ENCODE measurements at regions not wholly inside any gene's neighbourhood (a gene's known extent, or its start where the extent isn't known, plus 50 kb on each side); places are given as distances from the start of the nearest gene placed in this dataset.
"Not testable (repeated sequence)": the region's sequence is repeated elsewhere in the genome, so short reads cannot be mapped to it uniquely, and the experiment has no call there.

DNA sequence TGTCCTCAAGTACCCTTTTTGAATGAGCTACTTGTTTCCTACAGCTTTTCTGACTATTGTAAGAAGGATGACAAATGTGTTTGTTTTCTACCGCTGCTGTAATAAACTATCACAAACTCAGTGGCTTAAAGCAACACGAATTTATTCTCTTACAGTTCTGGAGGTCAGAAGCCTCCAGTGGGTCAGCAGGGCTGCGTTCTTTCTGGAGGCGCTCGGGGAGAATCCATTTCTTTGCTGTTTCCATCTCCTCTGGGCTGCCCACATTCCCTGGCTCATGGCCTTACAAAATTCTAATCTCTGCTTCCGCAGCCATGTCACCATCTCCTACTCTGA is 128.5 kb downstream of the SPP2 start:
- no peak for DNase-seq (ENCODE audit: low read depth)
- H3K9ac ChIP-seq (ENCODE audit: low read length): no peak overlapping the region
- H3K36me3 ChIP-seq (ENCODE audit: control insufficient read depth, insufficient read depth, low read length, severe bottlenecking): no peaks in the 10 kb centered on the region
- no peaks in the 10 kb centered on the region for H3K4me1 ChIP-seq (ENCODE audit: control insufficient read depth, insufficient read depth, low read length)
- peaks cover 3% of the 10 kb centered on the region for H3K27me3 ChIP-seq (replicated peaks; ENCODE audit: control insufficient read depth, insufficient read depth, low read length)
- no peak overlapping the region for H3K4me3 ChIP-seq (ENCODE audit: low read length)
- no peaks in the 10 kb centered on the region for H3K9me3 ChIP-seq (ENCODE audit: control insufficient read depth, low read length)

DNA sequence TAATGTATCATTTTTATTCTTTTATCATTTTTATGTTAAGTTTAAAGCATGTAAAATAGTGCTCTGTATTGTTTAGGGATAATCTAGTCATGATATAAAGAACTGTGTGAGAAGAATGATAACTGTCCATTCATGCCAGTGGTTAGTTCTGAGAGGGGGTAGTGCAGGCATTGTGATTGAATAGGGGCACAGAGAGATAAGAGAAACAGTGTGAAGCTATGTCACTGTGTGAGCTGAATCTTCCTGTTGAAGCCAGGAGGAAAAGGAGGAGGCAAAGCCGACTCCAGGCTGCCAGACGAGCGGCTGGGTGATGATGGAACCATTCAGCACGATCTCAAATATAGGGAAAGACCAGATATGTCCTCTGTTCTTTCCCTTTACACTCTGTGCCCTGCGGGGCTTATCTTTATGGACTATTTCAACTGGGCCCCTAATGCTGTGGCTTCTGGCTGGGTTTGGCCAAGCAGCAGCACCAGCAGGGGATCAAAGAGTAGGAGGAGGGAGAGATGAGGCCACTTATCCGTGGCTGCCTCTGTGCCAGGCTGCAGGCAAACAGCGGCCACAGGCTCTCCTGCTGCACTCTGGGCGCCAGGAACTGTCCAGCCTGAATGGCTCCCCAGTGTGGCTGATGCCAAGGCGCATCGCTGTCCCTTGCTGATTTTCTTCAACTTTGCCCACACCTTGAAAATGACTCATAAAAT is 128.0 kb downstream of the SPP2 start:
- Histone ChIP-seq H3K4me1 (ENCODE audit: control insufficient read depth, insufficient read depth, low read length) (no peaks in the 10 kb centered on the region), H3K36me3 (ENCODE audit: control insufficient read depth, insufficient read depth, low read length, severe bottlenecking) (no peaks in the 10 kb centered on the region), H3K9ac (ENCODE audit: low read length) (no peak overlapping the region), H3K9me3 (ENCODE audit: control insufficient read depth, low read length) (no peaks in the 10 kb centered on the region), H3K27me3 (replicated peaks; ENCODE audit: control insufficient read depth, insufficient read depth, low read length) (peaks cover 3% of the 10 kb centered on the region), H3K4me3 (ENCODE audit: low read length) (no peak overlapping the region)
- no peak for DNase-seq (ENCODE audit: low read depth)

GRCh38 chr2:234175649-234176048 is 125.1 kb downstream of the SPP2 start:
- H3K36me3 ChIP-seq (ENCODE audit: control insufficient read depth, insufficient read depth, low read length, severe bottlenecking): no peaks in the 10 kb centered on the region
- no peak for DNase-seq (ENCODE audit: low read depth)
- no peak overlapping the region for H3K4me3 ChIP-seq (ENCODE audit: low read length)
- no peaks in the 10 kb centered on the region for H3K9me3 ChIP-seq (ENCODE audit: control insufficient read depth, low read length)
- peaks cover 3% of the 10 kb centered on the region for H3K27me3 ChIP-seq (replicated peaks; ENCODE audit: control insufficient read depth, insufficient read depth, low read length)
- no peaks in the 10 kb centered on the region for H3K4me1 ChIP-seq (ENCODE audit: control insufficient read depth, insufficient read depth, low read length)
- no peak overlapping the region for H3K9ac ChIP-seq (ENCODE audit: low read length)

- DNase-seq (ENCODE audit: low read depth): no peak
- H3K4me3 ChIP-seq (ENCODE audit: low read length): no peak overlapping the region
- H3K36me3 ChIP-seq (ENCODE audit: control insufficient read depth, insufficient read depth, low read length, severe bottlenecking): no peaks in the 10 kb centered on the region
- H3K27me3 ChIP-seq (replicated peaks; ENCODE audit: control insufficient read depth, insufficient read depth, low read length): peaks cover 3% of the 10 kb centered on the region
- no peaks in the 10 kb centered on the region for H3K4me1 ChIP-seq (ENCODE audit: control insufficient read depth, insufficient read depth, low read length)
- H3K9me3 ChIP-seq (ENCODE audit: control insufficient read depth, low read length): no peaks in the 10 kb centered on the region
- no peak overlapping the region for H3K9ac ChIP-seq (ENCODE audit: low read length)
Measured at GRCh38 chr2:234174742-234175141, 124.2 kb downstream of the SPP2 start.

GRCh38 chr2:234172532-234172931 is 122.0 kb downstream of the SPP2 start:
- Histone ChIP-seq H3K9ac (ENCODE audit: low read length) (no peak overlapping the region), H3K27me3 (replicated peaks; ENCODE audit: control insufficient read depth, insufficient read depth, low read length) (no peaks in the 10 kb centered on the region)
- no peak for DNase-seq (ENCODE audit: low read depth)

DNA sequence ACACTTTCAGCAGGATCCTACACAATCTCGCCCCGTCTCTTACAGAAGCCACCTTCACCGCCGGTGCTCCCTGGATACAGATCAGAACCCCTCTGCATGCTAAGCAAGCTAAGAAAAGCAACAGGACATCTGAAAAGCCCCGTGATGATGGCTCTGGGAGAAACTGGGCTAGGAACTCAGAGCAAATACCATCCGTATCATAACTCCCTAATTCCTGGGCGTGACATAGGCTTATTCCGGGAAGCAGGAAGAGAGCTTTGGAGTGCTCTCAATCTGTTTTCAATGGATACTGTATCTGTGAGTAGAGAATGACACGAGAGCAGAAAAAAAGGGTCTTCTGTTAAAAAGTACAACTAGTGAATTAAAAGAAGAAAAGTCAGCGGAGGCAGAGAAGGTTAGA is 121.6 kb downstream of the SPP2 start:
- Histone ChIP-seq H3K27me3 (replicated peaks; ENCODE audit: control insufficient read depth, insufficient read depth, low read length) (no peaks in the 10 kb centered on the region), H3K9me3 (ENCODE audit: control insufficient read depth, low read length) (no peaks in the 10 kb centered on the region), H3K4me1 (ENCODE audit: control insufficient read depth, insufficient read depth, low read length) (no peaks in the 10 kb centered on the region), H3K36me3 (ENCODE audit: control insufficient read depth, insufficient read depth, low read length, severe bottlenecking) (no peaks in the 10 kb centered on the region), H3K9ac (ENCODE audit: low read length) (no peak overlapping the region), H3K4me3 (ENCODE audit: low read length) (no peak overlapping the region)
- no peak for DNase-seq (ENCODE audit: low read depth)

More at GRCh38 chr2:234172532-234172931, 122.0 kb downstream of the SPP2 start:
- H3K9me3 ChIP-seq (ENCODE audit: control insufficient read depth, low read length): no peaks in the 10 kb centered on the region
- no peak overlapping the region for H3K4me3 ChIP-seq (ENCODE audit: low read length)
- H3K36me3 ChIP-seq (ENCODE audit: control insufficient read depth, insufficient read depth, low read length, severe bottlenecking): no peaks in the 10 kb centered on the region
- H3K4me1 ChIP-seq (ENCODE audit: control insufficient read depth, insufficient read depth, low read length): no peaks in the 10 kb centered on the region

DNA sequence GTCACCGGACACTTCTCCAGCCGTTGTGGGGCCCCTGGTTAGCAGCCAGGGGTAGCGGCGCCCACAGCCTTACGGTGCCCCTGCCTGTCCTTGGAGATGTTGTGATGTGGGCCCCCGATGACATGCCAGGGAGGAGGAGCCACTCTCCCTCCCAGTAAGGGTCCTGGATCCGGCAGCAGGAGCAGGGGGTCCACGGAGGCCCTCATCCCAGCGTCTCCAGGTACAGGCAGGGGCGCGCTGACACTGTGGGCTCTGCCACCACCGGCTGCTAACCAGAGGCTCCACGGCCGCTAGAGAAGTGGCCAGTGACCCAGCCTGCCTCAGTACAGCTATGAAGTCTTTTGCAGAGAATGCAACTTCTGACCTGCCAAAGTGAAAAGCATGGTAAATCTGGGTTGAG is 121.2 kb downstream of the SPP2 start:
- H3K27me3 ChIP-seq (replicated peaks; ENCODE audit: control insufficient read depth, insufficient read depth, low read length): no peaks in the 10 kb centered on the region
- no peak overlapping the region for H3K9ac ChIP-seq (ENCODE audit: low read length)
- no peaks in the 10 kb centered on the region for H3K36me3 ChIP-seq (ENCODE audit: control insufficient read depth, insufficient read depth, low read length, severe bottlenecking)
- no peaks in the 10 kb centered on the region for H3K9me3 ChIP-seq (ENCODE audit: control insufficient read depth, low read length)
- no peak for DNase-seq (ENCODE audit: low read depth)
- no peak overlapping the region for H3K4me3 ChIP-seq (ENCODE audit: low read length)
- no peaks in the 10 kb centered on the region for H3K4me1 ChIP-seq (ENCODE audit: control insufficient read depth, insufficient read depth, low read length)

- Histone ChIP-seq H3K27me3 (replicated peaks; ENCODE audit: control insufficient read depth, insufficient read depth, low read length) (no peaks in the 10 kb centered on the region), H3K4me3 (ENCODE audit: low read length) (no peak overlapping the region), H3K9me3 (ENCODE audit: control insufficient read depth, low read length) (no peaks in the 10 kb centered on the region)
Measured at GRCh38 chr2:234169674-234170073, 119.2 kb downstream of the SPP2 start.

DNA sequence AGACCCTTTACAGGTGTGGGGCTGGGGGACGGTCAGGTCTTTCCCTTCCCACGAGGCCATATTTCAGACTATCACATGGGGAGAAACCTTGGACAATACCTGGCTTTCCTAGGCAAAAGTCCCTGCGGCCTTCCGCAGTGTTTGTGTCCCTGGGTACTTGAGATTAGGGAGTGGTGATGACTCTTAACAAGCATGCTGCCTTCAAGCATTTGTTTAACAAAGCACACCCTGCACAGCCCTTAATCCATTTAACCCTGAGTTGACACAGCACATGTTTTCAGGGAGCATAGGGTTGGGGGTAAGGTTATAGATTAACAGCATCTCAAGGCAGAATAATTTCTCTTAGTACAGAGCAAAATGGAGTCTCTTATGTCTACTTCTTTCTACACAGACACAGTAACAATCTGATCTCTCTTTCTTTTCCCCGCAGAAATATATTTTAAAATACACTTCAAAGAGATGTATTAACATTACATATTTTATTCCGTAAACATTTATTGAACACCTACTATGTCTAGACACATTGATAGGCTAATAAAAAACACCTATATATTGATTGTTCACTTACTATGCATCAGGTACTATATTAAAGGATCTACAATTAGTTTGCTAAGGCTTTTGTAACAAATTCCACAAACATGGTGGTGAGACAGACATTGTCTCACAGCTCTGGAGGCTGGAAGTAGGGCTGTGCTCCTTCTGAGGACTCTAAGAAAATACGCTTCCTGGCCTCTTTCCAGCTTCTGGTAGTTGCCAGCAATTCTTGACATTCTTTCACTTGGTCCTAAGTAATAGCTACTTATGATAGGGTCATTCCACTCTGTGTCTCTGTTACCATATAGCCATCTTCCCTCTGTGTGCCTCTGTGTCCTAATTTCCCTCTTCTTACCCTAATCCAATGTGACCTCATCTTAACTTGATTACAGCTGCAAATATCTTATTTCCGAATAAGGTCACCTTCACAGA is 118.4 kb downstream of the SPP2 start:
- not testable (repeated sequence) for H3K27me3 ChIP-seq (replicated peaks; ENCODE audit: control insufficient read depth, insufficient read depth, low read length); H3K4me1 ChIP-seq (ENCODE audit: control insufficient read depth, insufficient read depth, low read length); H3K36me3 ChIP-seq (ENCODE audit: control insufficient read depth, insufficient read depth, low read length, severe bottlenecking); H3K9ac ChIP-seq (ENCODE audit: low read length); H3K9me3 ChIP-seq (ENCODE audit: control insufficient read depth, low read length); H3K4me3 ChIP-seq (ENCODE audit: low read length)
- DNase-seq (ENCODE audit: low read depth): peak; percentile 69

More at GRCh38 chr2:234169674-234170073, 119.2 kb downstream of the SPP2 start:
- DNase-seq (ENCODE audit: low read depth): no peak
- Histone ChIP-seq H3K9ac (ENCODE audit: low read length) (no peak overlapping the region), H3K36me3 (ENCODE audit: control insufficient read depth, insufficient read depth, low read length, severe bottlenecking) (no peaks in the 10 kb centered on the region), H3K4me1 (ENCODE audit: control insufficient read depth, insufficient read depth, low read length) (no peaks in the 10 kb centered on the region)

- no peaks in the 10 kb centered on the region for H3K36me3 ChIP-seq (ENCODE audit: control insufficient read depth, insufficient read depth, low read length, severe bottlenecking)
- no peaks in the 10 kb centered on the region for H3K4me1 ChIP-seq (ENCODE audit: control insufficient read depth, insufficient read depth, low read length)
- H3K27me3 ChIP-seq (replicated peaks; ENCODE audit: control insufficient read depth, insufficient read depth, low read length): no peaks in the 10 kb centered on the region
- H3K9me3 ChIP-seq (ENCODE audit: control insufficient read depth, low read length): no peaks in the 10 kb centered on the region
- no peak for DNase-seq (ENCODE audit: low read depth)
- no peak overlapping the region for H3K9ac ChIP-seq (ENCODE audit: low read length)
- no peak overlapping the region for H3K4me3 ChIP-seq (ENCODE audit: low read length)
Measured at GRCh38 chr2:234166531-234166930, 116.0 kb downstream of the SPP2 start.

DNA sequence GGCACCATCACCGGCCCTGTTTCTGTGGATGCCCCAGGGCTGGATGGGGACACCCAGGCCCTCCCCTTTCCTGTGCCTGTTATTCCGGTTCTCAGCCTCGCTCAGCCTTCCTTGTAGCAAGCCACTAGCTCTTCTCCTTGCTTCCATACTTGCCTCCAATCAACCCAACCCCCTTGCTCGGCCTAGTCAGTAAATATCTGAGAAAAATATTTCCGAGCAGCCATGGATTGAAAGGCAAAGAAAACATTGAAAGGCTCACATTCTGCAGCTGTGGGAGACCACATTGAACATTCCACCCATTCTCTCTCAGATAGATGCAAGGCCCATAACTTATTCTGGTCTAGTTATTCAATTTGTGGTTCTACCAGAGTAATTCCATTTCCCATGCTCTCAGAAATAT is 114.9 kb downstream of the SPP2 start:
- Histone ChIP-seq H3K4me3 (ENCODE audit: low read length) (no peak overlapping the region), H3K27me3 (replicated peaks; ENCODE audit: control insufficient read depth, insufficient read depth, low read length) (no peaks in the 10 kb centered on the region)
- DNase-seq (ENCODE audit: low read depth): peak; percentile 63

More for the DNA sequence above, 114.9 kb downstream of the SPP2 start:
- H3K9me3 ChIP-seq (ENCODE audit: control insufficient read depth, low read length): no peaks in the 10 kb centered on the region
- no peaks in the 10 kb centered on the region for H3K36me3 ChIP-seq (ENCODE audit: control insufficient read depth, insufficient read depth, low read length, severe bottlenecking)
- no peaks in the 10 kb centered on the region for H3K4me1 ChIP-seq (ENCODE audit: control insufficient read depth, insufficient read depth, low read length)
- no peak overlapping the region for H3K9ac ChIP-seq (ENCODE audit: low read length)
